Endothelial cell (in vitro differentiated cells): ENCODE measurements at regions not wholly inside any gene's neighbourhood (a gene's known extent, or its start where the extent isn't known, plus 50 kb on each side); places are given as distances from the start of the nearest gene placed in this dataset.

ENCODE experiments used
- DNase-seq: peaks from one replicate; pipeline ENCODE4 v3.0.0; 2021; ENCODE audit warnings: low spot score
- H3K27ac Mint-ChIP-seq: one replicate; pipeline ENCODE4 v1.8.0; 2021; ENCODE audit warnings: mixed read lengths, inconsistent platforms; ENCODE audit not compliant: unreplicated experiment
- H3K27me3 Mint-ChIP-seq: one replicate; pipeline ENCODE4 v1.8.0; 2021; ENCODE audit warnings: mild to moderate bottlenecking, moderate library complexity, mixed read lengths, inconsistent platforms; ENCODE audit not compliant: unreplicated experiment
- H3K36me3 Mint-ChIP-seq: one replicate; pipeline ENCODE4 v1.8.0; 2021; ENCODE audit warnings: mild to moderate bottlenecking, low read depth, mixed read lengths, inconsistent platforms; ENCODE audit not compliant: unreplicated experiment
- H3K4me1 Mint-ChIP-seq: one replicate; pipeline ENCODE4 v1.8.0; 2021; ENCODE audit warnings: mild to moderate bottlenecking, mixed read lengths, inconsistent platforms; ENCODE audit not compliant: unreplicated experiment
- H3K4me3 Mint-ChIP-seq: one replicate; pipeline ENCODE4 v1.8.0; 2021; ENCODE audit warnings: mild to moderate bottlenecking, mixed read lengths, inconsistent platforms; ENCODE audit not compliant: unreplicated experiment
- H3K9me3 Mint-ChIP-seq: one replicate; pipeline ENCODE4 v1.8.0; 2021; ENCODE audit warnings: mixed read lengths, inconsistent platforms; ENCODE audit not compliant: unreplicated experiment
- TF ChIP-seq, protein P1 (sequence below): fragments of 200-600 bp; sonication (generic); IDR thresholded peaks from one replicate; pipeline ENCODE4 v1.5.0; 2021; ENCODE audit warnings: antibody characterized with exemption; ENCODE audit not compliant: unreplicated experiment

DNA sequence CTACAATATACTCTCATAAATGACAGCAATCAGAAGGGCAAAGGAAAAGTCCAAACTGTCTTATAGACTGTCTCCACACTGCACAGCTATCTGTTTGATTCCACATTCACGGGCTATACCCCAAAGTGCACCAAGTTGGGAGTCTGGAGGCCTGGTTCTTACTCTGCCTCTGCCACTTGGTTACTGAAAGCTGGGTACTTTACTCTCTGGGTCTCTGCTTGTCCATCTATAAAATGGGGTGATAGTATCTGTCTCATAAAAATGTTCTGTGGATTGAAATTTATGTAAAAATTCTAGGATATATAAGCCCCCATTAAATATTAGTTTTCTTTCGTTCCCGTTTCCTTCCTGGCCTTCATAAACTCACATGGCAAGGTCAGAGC, 86.5 kb downstream of the CD164 start:
- peaks cover 48% of the 10 kb centered on the region for H3K4me1 Mint-ChIP-seq
- TF ChIP-seq, protein P1, sequence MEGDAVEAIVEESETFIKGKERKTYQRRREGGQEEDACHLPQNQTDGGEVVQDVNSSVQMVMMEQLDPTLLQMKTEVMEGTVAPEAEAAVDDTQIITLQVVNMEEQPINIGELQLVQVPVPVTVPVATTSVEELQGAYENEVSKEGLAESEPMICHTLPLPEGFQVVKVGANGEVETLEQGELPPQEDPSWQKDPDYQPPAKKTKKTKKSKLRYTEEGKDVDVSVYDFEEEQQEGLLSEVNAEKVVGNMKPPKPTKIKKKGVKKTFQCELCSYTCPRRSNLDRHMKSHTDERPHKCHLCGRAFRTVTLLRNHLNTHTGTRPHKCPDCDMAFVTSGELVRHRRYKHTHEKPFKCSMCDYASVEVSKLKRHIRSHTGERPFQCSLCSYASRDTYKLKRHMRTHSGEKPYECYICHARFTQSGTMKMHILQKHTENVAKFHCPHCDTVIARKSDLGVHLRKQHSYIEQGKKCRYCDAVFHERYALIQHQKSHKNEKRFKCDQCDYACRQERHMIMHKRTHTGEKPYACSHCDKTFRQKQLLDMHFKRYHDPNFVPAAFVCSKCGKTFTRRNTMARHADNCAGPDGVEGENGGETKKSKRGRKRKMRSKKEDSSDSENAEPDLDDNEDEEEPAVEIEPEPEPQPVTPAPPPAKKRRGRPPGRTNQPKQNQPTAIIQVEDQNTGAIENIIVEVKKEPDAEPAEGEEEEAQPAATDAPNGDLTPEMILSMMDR: no peak
- H3K27ac Mint-ChIP-seq: no peak overlapping the region
- no peak overlapping the region for H3K4me3 Mint-ChIP-seq
- no peaks in the 10 kb centered on the region for H3K9me3 Mint-ChIP-seq
- H3K36me3 Mint-ChIP-seq: no peaks in the 10 kb centered on the region
- no peak for DNase-seq
- H3K27me3 Mint-ChIP-seq: peaks cover 2% of the 10 kb centered on the region

DNA sequence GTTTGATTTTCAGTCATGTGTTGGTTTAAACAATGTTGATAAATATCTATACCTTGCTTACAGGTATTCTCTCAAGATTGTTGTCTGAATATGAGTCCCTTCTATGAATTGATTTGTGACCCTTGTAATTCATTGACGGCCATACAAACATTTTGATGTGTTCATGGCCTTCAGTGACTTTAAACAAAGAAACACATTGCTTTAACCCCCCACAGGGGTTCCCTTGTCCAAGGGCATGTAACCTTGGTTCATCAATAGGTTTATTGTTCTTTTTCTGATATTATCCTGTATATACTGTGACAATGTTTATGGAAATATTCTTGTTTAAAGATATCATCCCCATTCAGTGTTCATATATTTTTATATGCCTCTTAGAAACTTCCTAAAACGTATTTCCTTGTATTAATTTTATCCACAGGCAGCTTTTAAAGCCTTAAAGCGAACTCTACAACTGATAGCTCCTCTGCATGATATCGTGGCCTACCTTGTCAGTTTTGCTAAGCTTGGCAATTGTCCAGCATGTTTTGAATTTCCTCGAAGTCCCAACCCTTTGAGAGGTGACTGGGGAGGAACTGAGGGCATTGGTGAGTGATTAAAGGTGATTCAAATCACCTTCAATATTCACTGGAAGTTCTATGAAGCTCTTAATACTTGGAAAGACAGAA, 87.0 kb downstream of the CD164 start:
- DNase-seq: no peak
- H3K27ac Mint-ChIP-seq: no peak overlapping the region
- no peak overlapping the region for H3K4me3 Mint-ChIP-seq
- no peaks in the 10 kb centered on the region for H3K36me3 Mint-ChIP-seq
- H3K27me3 Mint-ChIP-seq: peaks cover 2% of the 10 kb centered on the region
- TF ChIP-seq, protein P1: no peak
- no peaks in the 10 kb centered on the region for H3K9me3 Mint-ChIP-seq
- peaks cover 43% of the 10 kb centered on the region for H3K4me1 Mint-ChIP-seq

DNA sequence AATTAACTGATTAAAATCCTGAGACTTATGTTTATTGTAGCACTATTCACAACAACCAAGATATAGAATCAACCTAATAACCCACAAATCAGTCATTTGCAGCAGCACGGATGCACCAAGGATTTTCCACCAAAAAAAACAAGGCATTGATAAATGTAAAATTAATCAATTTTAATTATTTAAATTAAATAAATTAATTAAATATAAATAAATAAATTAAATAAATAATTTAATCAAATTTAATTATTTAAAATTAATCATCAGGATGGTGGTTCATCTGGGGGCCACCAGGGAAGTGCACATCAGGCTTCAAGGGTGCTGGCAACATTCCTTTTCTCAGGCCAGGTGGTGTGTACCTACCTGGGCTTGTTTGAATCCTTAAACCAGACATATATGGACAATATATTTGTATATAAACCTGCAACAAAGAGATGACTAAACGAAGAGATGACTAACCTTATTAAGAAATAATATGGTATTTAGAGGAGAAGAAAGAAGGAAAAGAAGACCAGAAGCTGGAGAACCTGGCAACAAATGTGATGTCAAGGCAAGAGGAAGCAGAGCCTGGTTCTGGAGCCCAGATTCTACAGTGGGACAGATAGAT, 89.2 kb downstream of the CD164 start:
- H3K4me1 Mint-ChIP-seq: peaks cover 35% of the 10 kb centered on the region
- H3K27ac Mint-ChIP-seq: no peak overlapping the region
- H3K36me3 Mint-ChIP-seq: no peaks in the 10 kb centered on the region
- no peak overlapping the region for H3K4me3 Mint-ChIP-seq
- H3K27me3 Mint-ChIP-seq: peaks cover 4% of the 10 kb centered on the region
- DNase-seq: no peak
- TF ChIP-seq, protein P1: no peak
- no peaks in the 10 kb centered on the region for H3K9me3 Mint-ChIP-seq

DNA sequence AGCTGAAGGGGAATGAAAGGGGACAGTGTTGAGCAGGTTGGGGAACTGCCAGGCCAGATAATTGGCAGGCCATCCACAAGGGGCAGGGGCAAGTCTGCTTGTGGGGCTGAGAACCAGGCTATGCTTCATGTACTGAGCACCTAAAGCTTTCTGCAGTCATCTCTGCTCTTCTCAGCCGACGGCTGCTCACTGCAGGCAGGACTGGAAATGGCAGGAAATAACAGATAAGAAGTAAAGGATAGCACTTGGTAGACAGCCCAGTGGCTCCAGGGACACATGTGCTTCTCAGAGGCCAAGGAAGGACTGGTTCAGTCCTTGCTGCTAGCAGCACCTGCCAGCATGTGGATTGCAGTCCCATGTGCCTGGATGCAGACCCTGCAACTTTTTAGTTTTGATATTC, 89.8 kb downstream of the CD164 start:
- DNase-seq: no peak
- H3K4me1 Mint-ChIP-seq: peaks cover 30% of the 10 kb centered on the region
- no peaks in the 10 kb centered on the region for H3K36me3 Mint-ChIP-seq
- no peak overlapping the region for H3K4me3 Mint-ChIP-seq
- TF ChIP-seq, protein P1: no peak
- no peak overlapping the region for H3K27ac Mint-ChIP-seq
- peaks cover 4% of the 10 kb centered on the region for H3K27me3 Mint-ChIP-seq
- no peaks in the 10 kb centered on the region for H3K9me3 Mint-ChIP-seq

DNA sequence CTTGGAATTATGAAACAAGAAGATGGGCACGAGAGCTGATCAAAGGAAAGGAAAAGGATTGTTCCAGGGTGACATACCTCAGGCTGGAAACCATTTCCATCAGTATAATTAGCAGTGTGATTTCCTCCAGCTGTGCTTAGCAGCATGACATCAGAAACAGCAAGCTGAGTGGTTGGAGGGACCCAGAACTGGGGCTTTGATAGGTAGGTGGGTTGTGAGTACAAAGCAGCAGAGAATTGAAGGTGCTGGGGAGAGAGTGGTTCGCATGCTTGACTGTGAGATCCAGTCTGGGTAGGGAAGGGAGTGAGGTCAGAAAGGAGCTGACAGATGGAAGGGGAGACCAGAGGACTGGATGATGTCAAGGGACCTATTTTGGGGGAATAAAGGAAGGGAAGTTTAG, 90.4 kb downstream of the CD164 start:
- H3K4me1 Mint-ChIP-seq: peaks cover 26% of the 10 kb centered on the region
- TF ChIP-seq, protein P1: no peak
- H3K36me3 Mint-ChIP-seq: peaks cover 2% of the 10 kb centered on the region
- H3K27me3 Mint-ChIP-seq: peaks cover 4% of the 10 kb centered on the region
- H3K9me3 Mint-ChIP-seq: no peaks in the 10 kb centered on the region
- DNase-seq: no peak
- no peak overlapping the region for H3K27ac Mint-ChIP-seq
- no peak overlapping the region for H3K4me3 Mint-ChIP-seq
